Renal pelvis (tissue), 1 donor: ENCODE measurements at regions not wholly inside any gene's neighbourhood (a gene's known extent, or its start where the extent isn't known, plus 50 kb on each side); places are given as distances from the start of the nearest gene placed in this dataset.

Source experiments
- DNase-seq: peaks from one replicate; pipeline ENCODE4 v3.0.0-alpha.2; 2013

- no peak for DNase-seq
Measured at GRCh38 chr6:129778793-129779192, 68.8 kb upstream of the ARHGAP18 start.

- DNase-seq, result no peak
Measured at GRCh38 chr6:129777371-129777770, 67.4 kb upstream of the ARHGAP18 start.

- no peak for DNase-seq
Measured at GRCh38 chr6:129776542-129777330, 66.8 kb upstream of the ARHGAP18 start.

- peak; percentile 57 for DNase-seq
Measured at GRCh38 chr6:129774697-129775447, 64.9 kb upstream of the ARHGAP18 start.

- no peak for DNase-seq
Measured at GRCh38 chr6:129773304-129773703, 63.3 kb upstream of the ARHGAP18 start.

- DNase-seq, result no peak
Measured at GRCh38 chr6:129771678-129772077, 61.7 kb upstream of the ARHGAP18 start.

GRCh38 chr6:129767776-129768485 is 58.0 kb upstream of the ARHGAP18 start:
- DNase-seq, result no peak

GRCh38 chr6:129766959-129767728 is 57.2 kb upstream of the ARHGAP18 start:
- peak; percentile 56 for DNase-seq

GRCh38 chr6:129764761-129765407 is 54.9 kb upstream of the ARHGAP18 start:
- no peak for DNase-seq

- no peak for DNase-seq
Measured at GRCh38 chr6:129759796-129760605, 50.0 kb upstream of the ARHGAP18 start.
